K562 (cell line): ENCODE measurements at regions not wholly inside any gene's neighbourhood (a gene's known extent, or its start where the extent isn't known, plus 50 kb on each side); places are given as distances from the start of the nearest gene placed in this dataset.

Source experiments
- ATAC-seq: fragments of 200-7000 bp; cut with Tn5 transposase; 3 replicates; pipeline ENCODE4 v1.9.1; 2020; ENCODE audit warnings: moderate library complexity
- BruUV-seq: library from RNA; stranded (reverse); fragments of 400-500 nt; replicated peaks from 2 replicates; lab custom pipeline; 2021; lab: Mats Ljungman, UMichigan
- CTCF ChIA-PET: fragments of 300-600 bp; formaldehyde crosslinking; extraction: SDS; loops from one replicate; lab custom pipeline; 2021; ENCODE audit warnings: low intra/inter-chr PET ratio; lab: Yijun Ruan, JAX
- POLR2A ChIA-PET: fragments of 300-600, 350-650 bp; sonication (Branson Sonifier 250); formaldehyde crosslinking; extraction: SDS; loops from one replicate; lab custom pipeline; 2021; ENCODE audit warnings: antibody characterized with exemption, inconsistent platforms; lab: Yijun Ruan, JAX
- DNase-seq, 4 experiments: peaks; one replicate each; pipeline versions ENCODE4 v3.0.0 to v3.0.0-alpha.2; 2011 to 2018; ENCODE audit warnings: low spot score in 3 of 4, mixed read lengths in 3 of 4; ENCODE audit errors: extremely low read depth in 1 of 4
- FAIRE-seq: peaks from 2 replicates; lab custom pipeline; 2011; peaks lifted over from hg19 to GRCh38; lab: Jason Lieb, UNC
- H2AFZ ChIP-seq: 2 replicates; pipeline ENCODE4 v1.6.0; 2011; ENCODE audit warnings: low read depth, low read length, control low read depth, inconsistent platforms
- H3K27ac ChIP-seq: fragments of 200-600 bp; 3 replicates; pipeline ENCODE4 v1.8.0; 2011; ENCODE audit warnings: low read depth, mild to moderate bottlenecking, control low read depth, inconsistent platforms, low read length, moderate library complexity, mixed read lengths; ENCODE audit errors: extremely low read depth
- H3K27me3 ChIP-seq, 2 experiments: fragments of 300-600 bp in 1 of 2; 2 replicates in 1 of 2; 3 replicates in 1 of 2; pipeline versions ENCODE4 v1.6.0 to v1.8.0; 2011; ENCODE audit warnings: inconsistent platforms in 2 of 2, low read length in 2 of 2, mild to moderate bottlenecking in 1 of 2, mixed read lengths in 1 of 2, moderate library complexity in 1 of 2; ENCODE audit not compliant: control insufficient read depth in 2 of 2, insufficient read depth in 2 of 2
- H3K36me3 ChIP-seq: fragments of 300-600 bp; 3 replicates; pipeline ENCODE4 v1.8.0; 2011; ENCODE audit warnings: mild to moderate bottlenecking, low read length, inconsistent platforms; ENCODE audit not compliant: control insufficient read depth, insufficient read depth
- H3K4me1 ChIP-seq, 2 experiments: fragments of 200-600 bp in 1 of 2; replicated peaks in 1 of 2; 2 replicates in 1 of 2; 3 replicates in 1 of 2; pipeline versions ENCODE4 v1.5.1 to v1.8.0; 2011; ENCODE audit warnings: inconsistent platforms in 2 of 2, low read length in 2 of 2, mild to moderate bottlenecking in 1 of 2, mixed read lengths in 1 of 2, moderate library complexity in 1 of 2; ENCODE audit not compliant: control insufficient read depth in 2 of 2, insufficient read depth in 2 of 2
- H3K4me2 ChIP-seq: 2 replicates; pipeline ENCODE4 v1.6.1; 2011; ENCODE audit warnings: low read length, control low read depth, inconsistent platforms, mixed read lengths; ENCODE audit not compliant: insufficient read depth
- H3K4me3 ChIP-seq: fragments of 200-600 bp; sonication (generic), shearing (Covaris generic); 2 replicates; pipeline ENCODE4 v1.5.1; 2016; ENCODE audit warnings: control low read depth, inconsistent platforms
- H3K79me2 ChIP-seq: fragments of 200-600 bp; 3 replicates; pipeline ENCODE4 v1.8.0; 2011; ENCODE audit warnings: low read length, inconsistent platforms; ENCODE audit not compliant: control insufficient read depth, insufficient read depth
- H3K9ac ChIP-seq, 2 experiments: 2 replicates each; pipeline versions ENCODE4 v1.6.0 to v1.6.1; 2011; ENCODE audit warnings: low read depth in 2 of 2, low read length in 2 of 2, control low read depth in 1 of 2, inconsistent platforms in 1 of 2, mild to moderate bottlenecking in 1 of 2, mixed read lengths in 1 of 2; ENCODE audit not compliant: insufficient read depth in 1 of 2
- H3K9me1 ChIP-seq: one replicate; pipeline ENCODE4 v1.6.0; 2011; ENCODE audit warnings: inconsistent platforms, mild to moderate bottlenecking, low read length, moderate library complexity; ENCODE audit not compliant: control insufficient read depth, insufficient read depth
- H3K9me3 ChIP-seq: replicated peaks from 2 replicates; pipeline ENCODE4 v1.5.1; 2011; ENCODE audit warnings: low read depth, low read length, inconsistent platforms; ENCODE audit not compliant: control insufficient read depth, insufficient read depth
- H4K20me1 ChIP-seq: replicated peaks from 2 replicates; pipeline ENCODE4 v1.6.1; 2011; ENCODE audit warnings: low read length, inconsistent platforms, mixed read lengths; ENCODE audit not compliant: control insufficient read depth, insufficient read depth
- ATF3 ChIP-seq, 2 experiments: fragments of 450-650 bp in 1 of 2; sonication (generic) in 1 of 2; formaldehyde crosslinking in 1 of 2; IDR thresholded peaks in 1 of 2; conservative IDR thresholded peaks in 1 of 2; 2 replicates each; pipeline versions ENCODE4 v1.6.1 to v1.8.1; 2016 to 2023; ENCODE audit warnings: mild to moderate bottlenecking in 2 of 2, moderate library complexity in 2 of 2, inconsistent platforms in 1 of 2, missing genetic modification reagents in 1 of 2
- CBX1 ChIP-seq: sonication (generic); IDR thresholded peaks from 2 replicates; pipeline ENCODE4 v1.6.1; 2016; ENCODE audit warnings: antibody characterized with exemption, low read depth, mild to moderate bottlenecking
- CREB3L1 ChIP-seq: fragments of 450-650 bp; IDR thresholded peaks from 2 replicates; pipeline ENCODE4 v1.6.1; 2014; ENCODE audit warnings: low read depth, mild to moderate bottlenecking, moderate library complexity, borderline replicate concordance
- CSDE1 ChIP-seq, 2 experiments: fragments of 450-650 bp; IDR thresholded peaks; 2 replicates each; pipeline ENCODE4 v1.6.1; 2016; ENCODE audit warnings: mild to moderate bottlenecking in 1 of 2
- DPF2 ChIP-seq: fragments of 450-650 bp; IDR thresholded peaks from 2 replicates; pipeline ENCODE4 v1.6.1; 2016
- FIP1L1 ChIP-seq: fragments of 200-400 bp; formaldehyde crosslinking; IDR thresholded peaks from 2 replicates; pipeline ENCODE4 v1.6.1; 2018; ENCODE audit warnings: mild to moderate bottlenecking, low read depth, low read length; ENCODE audit not compliant: poor library complexity, severe bottlenecking
- GMEB1 ChIP-seq: fragments of 250-450 bp; sonication (Bioruptor Pico); IDR thresholded peaks from 2 replicates; pipeline ENCODE4 v1.4.0; 2020; ENCODE audit warnings: mild to moderate bottlenecking
- NFE2 ChIP-seq: IDR thresholded peaks from 2 replicates; pipeline ENCODE4 v1.6.1; 2014; ENCODE audit warnings: antibody characterized with exemption, low read depth
- RBM15 ChIP-seq: fragments of 200-400 bp; formaldehyde crosslinking; IDR thresholded peaks from 2 replicates; pipeline ENCODE4 v1.6.1; 2018; ENCODE audit warnings: mild to moderate bottlenecking, low read length, moderate library complexity; ENCODE audit not compliant: insufficient read depth
- RBM39 ChIP-seq: fragments of 200-400 bp; formaldehyde crosslinking; optimal IDR thresholded peaks from 2 replicates; pipeline ENCODE3; 2018; ENCODE audit warnings: low read depth, low read length
- SMARCC2 ChIP-seq: fragments of 450-650 bp; IDR thresholded peaks from 2 replicates; pipeline ENCODE4 v1.6.1; 2017; ENCODE audit warnings: antibody characterized with exemption, moderate library complexity, mild to moderate bottlenecking, low read depth
- THAP12 ChIP-seq: fragments of 250-450 bp; sonication (Bioruptor Pico); IDR thresholded peaks from 2 replicates; pipeline ENCODE4 v1.9.0; 2021; ENCODE audit warnings: mild to moderate bottlenecking, inconsistent platforms
- ZNF280B ChIP-seq: fragments of 250-450 bp; sonication (Bioruptor Pico); IDR thresholded peaks from 2 replicates; pipeline ENCODE4 v1.5.1; 2021; ENCODE audit warnings: mild to moderate bottlenecking
- ZNF75A ChIP-seq: fragments of 450-650 bp; formaldehyde crosslinking; IDR thresholded peaks from 2 replicates; pipeline ENCODE4 v1.4.0; 2020; ENCODE audit warnings: mild to moderate bottlenecking
- WGBS: fragments of 100-300 bp; shearing (Covaris generic); methylation state at CpG from one replicate; pipeline ENCODE4 v1.1.6; 2016; ENCODE audit warnings: low coverage, mixed read lengths; ENCODE audit not compliant: insufficient coverage; ENCODE audit errors: missing lambda C conversion rate; 5-methylcytosine and 5-hydroxymethylcytosine counted together
- in situ Hi-C: fragments of 300-500 bp; cut with MboI; formaldehyde crosslinking; loops from 4 replicates; pipeline ENCODE4 v1.15.0; 2018; ENCODE audit warnings: inconsistent platforms, mixed read lengths
- intact Hi-C: fragments of 100-400 bp; cut with micrococcal nuclease; formaldehyde crosslinking; loops from 2 replicates; pipeline ENCODE4 v1.14.2; 2022

GRCh38 chr6:132166526-132167051 lies 215.4 kb upstream of the CCN2 start (continued):
- TF ChIP-seq THAP12 (CRISPR knock-in tag) (no peak), CREB3L1 (no peak), RBM15 (no peak), ZNF280B (no peak)

- Histone ChIP-seq H3K4me2 (no peak overlapping the region), H3K9me1 (no peaks in the 10 kb centered on the region), H3K79me2 (no peaks in the 10 kb centered on the region), H3K9ac (no peak overlapping the region), H3K36me3 (no peaks in the 10 kb centered on the region), H2AFZ (no peak overlapping the region), H3K27me3 (no peaks in the 10 kb centered on the region), H3K27ac (no peak overlapping the region), H4K20me1 (no peaks in the 10 kb centered on the region), H3K9me3 (no peaks in the 10 kb centered on the region), H3K4me1 (no peaks in the 10 kb centered on the region), H3K4me3 (no peak overlapping the region)
- in situ Hi-C loops: no loop called here
- POLR2A ChIA-PET: no interaction called here
- no TSS peak for BruUV-seq
- no peak for FAIRE-seq
- no peak for DNase-seq
- 3% methylated on average over 2 of the region's 2 CpGs for whole genome bisulfite sequencing
- CTCF ChIA-PET: no interaction called here
- intact Hi-C loops: no loop called here
- ATAC-seq: no peak
- TF ChIP-seq CBX1: no peak
- no peak for TF ChIP-seq SMARCC2
- TF ChIP-seq RBM39: no peak
- no peak for TF ChIP-seq ZNF75A (CRISPR knock-in tag)
- TF ChIP-seq FIP1L1: no peak
- TF ChIP-seq DPF2: no peak
- no peak for TF ChIP-seq GMEB1 (CRISPR knock-in tag)
- no peak for TF ChIP-seq NFE2
- TF ChIP-seq CSDE1 (IDR thresholded peaks at IDR 0.05): no peak
- TF ChIP-seq ATF3 (IDR thresholded peaks at IDR 0.05): no peak
- TF ChIP-seq ATF3 (CRISPR knock-in tag; conservative IDR thresholded peaks at IDR 0.05): no peak
Observed at GRCh38 chr6:132165677-132166076, 214.5 kb upstream of the CCN2 start.
